ENCODE measurements at regions not wholly inside any gene's neighbourhood (a gene's known extent, or its start where the extent isn't known, plus 50 kb on each side); places are given as distances from the start of the nearest gene placed in this dataset.
"Not testable (repeated sequence)": the region's sequence is repeated elsewhere in the genome, so short reads cannot be mapped to it uniquely, and the experiment has no call there.

DNA sequence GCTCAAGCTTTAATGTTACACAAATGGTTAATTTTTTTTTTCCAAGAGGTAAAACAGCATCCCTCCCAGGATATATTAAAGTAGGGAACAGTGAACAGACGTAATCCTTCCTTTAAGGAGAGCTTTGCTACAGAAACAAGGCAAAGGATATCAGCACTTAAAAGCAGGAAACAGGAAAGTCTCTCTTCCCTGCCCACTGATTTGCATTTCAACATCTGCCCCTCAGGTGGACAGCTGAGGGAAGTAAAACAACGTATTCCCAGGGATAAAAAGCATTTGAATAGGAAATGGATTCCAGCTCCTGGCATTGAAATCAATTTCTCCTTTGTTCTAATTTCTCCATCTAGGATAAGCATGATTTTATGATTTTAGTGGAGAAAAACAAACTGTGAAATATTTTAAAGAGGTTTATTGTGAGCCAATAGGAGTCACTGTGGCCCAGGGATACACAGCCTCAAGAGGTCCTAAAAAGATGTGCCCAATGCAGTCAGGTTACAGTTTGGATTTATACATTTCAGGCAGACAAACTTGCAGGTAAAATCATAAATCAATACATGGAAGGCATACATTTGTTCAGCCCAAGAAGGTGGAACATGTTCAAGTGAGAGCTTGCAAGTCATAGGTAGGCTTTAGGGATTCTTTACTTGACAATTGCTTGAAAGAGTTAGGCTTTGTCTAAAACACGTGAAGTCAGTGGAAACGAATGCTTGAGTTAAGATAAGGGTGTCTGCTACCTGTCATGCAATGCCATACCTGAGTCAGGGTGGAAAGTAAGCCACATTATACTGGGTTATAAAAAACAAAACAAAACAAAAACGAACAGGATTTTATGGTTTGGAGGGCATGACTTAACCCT is 286.2 kb upstream of the VWC2 start:
- DNase-seq: no peak

DNA sequence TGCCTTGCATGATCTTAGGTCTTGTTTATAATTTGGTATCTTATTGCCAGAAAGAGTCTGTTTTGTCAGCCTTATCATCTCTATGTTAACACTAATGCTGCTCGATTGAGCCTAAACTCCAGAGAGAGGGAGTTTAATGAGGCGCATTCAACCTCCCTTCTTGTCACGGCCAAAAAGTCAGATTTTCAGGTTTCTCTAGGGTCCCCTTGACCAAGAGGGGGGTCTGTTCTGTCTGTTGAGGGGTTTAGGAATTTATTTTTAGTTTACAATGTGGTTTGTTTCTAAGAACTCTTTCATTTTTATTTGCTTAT is 285.7 kb upstream of the VWC2 start:
- DNase-seq: no peak

DNA sequence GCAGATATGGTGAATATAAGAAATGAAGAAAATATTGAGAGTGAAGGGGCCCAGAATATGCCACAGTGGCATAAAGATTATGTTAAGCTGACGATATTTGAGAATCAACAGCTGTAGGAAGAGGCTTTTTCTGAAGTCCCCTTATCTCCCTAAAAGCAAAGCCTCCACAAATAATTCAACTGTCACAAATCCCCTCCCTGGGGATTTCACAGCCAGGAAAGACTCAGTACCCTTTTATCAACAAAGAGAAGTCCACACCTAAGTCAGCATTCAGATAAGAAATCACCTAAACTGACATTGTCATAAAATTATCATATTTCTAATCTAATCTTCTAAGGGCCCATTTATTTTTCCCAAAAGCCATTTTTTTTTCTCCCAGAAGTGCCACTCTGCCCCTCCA is 284.9 kb upstream of the VWC2 start:
- DNase-seq: no peak

DNA sequence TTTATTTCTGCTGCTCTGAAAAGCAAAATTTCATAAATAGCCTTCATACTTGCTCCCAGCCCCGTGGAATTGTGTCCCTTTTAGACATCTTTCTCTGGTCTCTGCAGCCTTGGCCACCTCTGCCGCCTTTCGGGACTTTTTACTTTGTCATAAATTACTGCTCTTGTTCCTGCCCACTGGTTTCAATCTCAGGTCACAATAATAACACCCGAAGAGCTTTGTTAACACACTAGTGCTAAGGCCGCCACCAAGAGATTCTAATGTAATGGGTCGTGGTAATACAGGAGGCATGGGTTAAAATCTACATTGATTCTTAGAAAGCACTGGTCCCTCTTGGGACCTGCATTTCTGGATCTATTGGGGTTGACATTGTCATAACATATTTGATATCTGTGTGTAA is 276.0 kb upstream of the VWC2 start:
- DNase-seq: no peak

DNA sequence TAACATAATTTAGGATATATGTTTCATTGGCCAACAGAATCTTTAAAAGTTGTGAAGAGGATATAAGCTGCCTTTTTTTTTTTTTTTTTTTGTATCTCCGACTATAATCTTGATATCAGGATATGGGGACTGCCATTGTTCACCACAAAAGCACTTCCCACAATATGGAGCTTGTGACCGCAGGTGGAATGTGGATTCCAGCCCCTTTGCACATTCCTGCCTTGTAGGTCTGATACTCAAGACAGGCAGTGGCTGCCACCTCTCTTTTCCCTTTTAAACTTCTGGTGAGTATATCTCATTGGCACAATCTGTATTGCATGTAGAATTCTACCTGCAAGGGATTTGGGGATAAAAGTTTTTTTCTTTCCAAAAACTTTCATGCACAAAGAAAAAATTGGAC is 272.7 kb upstream of the VWC2 start:
- no peak for DNase-seq

DNA sequence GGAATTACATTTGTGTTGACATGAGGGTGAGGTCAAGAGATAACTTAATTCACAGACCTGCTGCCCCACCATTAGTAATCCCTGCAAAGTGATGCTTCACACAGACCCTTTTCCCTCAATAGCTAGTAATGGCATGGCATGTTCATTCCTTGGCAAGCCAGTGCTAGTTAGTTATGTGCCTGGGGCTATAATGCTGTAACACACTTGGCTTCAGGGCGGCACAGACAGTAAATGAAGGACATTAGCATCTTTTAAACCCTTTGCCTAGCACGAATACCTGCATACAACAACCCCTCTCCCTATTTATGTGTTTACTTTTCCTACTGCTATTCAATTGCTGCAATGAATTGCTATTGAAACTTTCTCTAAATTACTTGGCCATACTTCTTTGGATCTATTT is 266.2 kb upstream of the VWC2 start:
- DNase-seq: not testable (repeated sequence)

DNA sequence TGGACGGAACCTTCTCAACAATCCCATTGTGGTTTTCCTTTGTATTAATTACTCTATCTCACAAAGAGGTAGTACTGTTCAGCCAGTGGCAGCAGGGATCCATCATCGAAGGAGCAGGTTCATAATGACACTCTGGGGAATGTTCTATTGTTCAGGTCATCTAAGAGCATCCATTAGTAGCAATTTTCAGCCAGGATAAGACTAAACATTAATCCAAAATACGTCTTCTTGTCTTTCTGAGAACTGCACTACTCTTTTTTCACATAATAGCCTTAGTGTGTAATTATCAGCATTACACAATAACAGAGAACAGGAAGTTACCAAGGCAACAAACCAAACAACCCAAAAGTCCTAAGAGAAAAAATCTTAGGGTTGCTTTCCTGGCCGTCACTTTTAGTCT is 259.5 kb upstream of the VWC2 start:
- DNase-seq: no peak

DNA sequence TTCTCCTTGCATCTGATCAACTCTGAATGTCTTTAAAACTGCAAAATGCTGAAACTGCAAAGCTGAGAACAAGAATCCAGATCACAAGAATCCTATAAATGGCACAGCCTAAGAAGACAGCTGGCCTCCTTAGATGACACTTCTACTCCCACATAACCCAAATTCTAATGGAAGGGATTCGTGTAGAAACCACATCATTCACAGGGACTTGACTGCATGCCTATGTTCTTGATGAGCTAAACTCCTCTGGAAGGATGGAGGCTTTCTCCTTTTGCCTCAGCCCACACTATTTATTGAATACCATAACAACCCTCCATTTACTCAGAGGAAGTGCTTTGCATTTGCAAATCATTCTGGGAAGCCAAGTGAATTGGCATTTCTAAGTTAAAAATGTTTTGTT is 252.5 kb upstream of the VWC2 start:
- no peak for DNase-seq

DNA sequence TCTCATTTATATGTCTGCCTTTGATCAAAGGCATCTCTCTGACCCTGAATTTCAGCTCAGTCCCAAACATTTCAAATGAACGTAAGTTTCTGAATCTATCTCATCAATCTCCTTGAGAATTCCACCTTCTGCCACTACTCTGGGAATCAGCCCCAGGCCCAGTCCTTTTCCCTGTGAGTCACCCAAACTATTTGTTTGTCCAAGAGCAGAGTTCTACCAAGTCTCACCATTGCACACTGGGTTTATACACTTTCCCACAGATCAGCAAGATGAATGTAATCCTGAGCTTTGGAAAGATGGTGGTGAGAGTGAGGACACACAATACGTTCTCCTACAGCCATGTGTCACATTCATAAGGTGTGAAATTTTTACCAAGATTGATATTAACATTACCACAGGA is 251.3 kb upstream of the VWC2 start:
- DNase-seq: no peak

DNA sequence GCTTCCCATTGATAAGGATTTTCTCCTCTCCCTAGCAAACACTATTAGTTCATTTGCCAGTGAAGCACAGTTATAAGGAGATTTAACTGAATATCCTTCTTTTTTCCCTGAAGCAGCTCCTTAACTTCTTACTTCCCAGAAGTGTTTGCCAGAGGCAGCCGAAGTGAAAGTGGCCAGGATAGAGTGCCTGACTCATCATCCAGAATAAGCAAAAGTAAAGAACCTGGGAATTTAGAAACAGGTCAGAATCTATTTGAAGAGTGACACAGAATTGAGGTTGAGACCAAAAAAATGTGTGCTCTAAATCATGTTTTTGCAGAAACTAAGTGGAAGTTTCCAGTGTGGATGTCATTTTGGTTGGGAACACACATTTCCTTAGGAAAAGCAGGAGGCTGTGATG is 249.6 kb upstream of the VWC2 start:
- no peak for DNase-seq

DNA sequence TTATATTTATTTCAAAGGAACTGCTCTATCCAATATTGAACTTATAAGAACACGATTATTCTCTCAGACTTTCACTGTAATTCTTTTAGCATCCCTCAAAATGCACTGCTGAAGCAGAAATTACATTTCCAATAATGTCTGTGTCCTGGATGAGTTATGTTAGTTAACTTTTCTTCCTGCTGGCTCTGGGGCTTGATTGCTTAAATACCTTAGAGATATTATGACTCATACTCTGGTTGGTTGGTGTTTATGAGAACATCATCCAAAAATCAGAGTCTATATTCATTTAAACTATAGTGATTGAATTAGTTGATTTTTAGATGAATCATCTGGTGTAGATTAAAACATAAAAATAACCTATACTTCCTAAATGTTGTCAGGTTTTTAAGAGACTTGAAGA is 246.3 kb upstream of the VWC2 start:
- DNase-seq: no peak

DNA sequence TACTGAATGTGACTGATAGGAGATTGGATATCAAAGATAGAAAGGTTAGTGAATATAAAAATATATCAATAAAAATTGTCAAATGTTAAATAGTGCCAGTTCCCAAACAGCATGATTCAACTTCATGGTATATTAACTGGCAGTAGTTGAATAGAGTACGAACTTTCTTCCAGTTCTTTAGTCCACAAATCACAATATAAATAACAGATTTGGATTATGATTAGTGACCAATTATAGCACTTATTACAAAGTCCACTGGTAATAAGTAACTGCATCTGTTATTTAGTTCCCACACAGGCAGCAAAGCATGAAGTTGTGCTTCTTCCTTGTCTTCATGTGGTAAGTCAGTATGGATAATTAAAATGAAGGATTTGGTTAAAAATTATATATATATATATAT is 243.0 kb upstream of the VWC2 start:
- DNase-seq: no peak

DNA sequence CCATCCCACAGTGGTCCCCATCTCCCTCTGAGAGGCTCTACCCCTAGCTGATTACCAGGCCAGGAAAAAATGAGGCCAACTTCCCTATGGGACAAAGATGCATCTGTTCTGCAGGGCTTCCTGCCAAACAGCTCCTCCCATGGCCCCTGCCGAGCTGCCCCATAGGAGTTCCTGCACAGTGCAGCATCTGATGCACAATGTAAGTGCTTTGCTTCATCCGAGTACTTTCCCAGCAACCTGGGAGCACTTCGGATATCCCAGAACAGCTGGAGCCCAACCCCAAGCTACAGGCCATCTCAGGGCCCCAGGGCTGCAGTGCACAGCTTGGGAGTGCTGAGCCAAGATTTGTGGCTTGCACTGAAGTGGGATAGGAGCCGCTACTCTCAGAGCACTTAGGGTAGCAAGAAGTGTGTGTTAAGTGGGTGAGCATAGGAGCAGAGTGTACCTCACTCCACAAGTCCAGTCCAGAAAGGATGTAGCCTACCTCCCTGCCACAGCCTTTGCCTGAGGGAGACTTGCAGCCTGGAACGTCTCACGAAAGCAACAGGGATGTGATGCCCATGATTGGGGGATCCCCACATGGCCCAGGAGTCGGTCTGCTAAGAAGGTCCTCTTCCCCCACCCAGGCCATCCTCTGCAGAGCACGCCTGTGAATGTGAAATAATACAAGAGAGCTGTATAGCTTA is 209.6 kb upstream of the VWC2 start:
- no peak for DNase-seq

DNA sequence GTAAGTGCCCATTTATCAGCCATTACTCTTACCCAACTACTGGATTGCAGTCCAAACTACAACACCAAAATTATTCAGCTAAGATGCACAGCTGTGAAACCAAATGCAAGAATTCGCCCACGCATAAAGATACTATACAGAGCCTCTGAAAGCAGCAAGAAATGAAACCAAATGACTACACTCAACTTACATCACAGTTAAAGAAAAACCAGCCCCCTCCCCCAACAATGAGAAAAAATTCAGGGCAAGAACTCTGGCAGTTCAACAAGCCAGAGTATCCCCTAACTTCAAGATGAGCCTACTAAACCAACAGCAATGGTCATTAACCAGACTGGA is 209.1 kb upstream of the VWC2 start:
- DNase-seq: no peak

DNA sequence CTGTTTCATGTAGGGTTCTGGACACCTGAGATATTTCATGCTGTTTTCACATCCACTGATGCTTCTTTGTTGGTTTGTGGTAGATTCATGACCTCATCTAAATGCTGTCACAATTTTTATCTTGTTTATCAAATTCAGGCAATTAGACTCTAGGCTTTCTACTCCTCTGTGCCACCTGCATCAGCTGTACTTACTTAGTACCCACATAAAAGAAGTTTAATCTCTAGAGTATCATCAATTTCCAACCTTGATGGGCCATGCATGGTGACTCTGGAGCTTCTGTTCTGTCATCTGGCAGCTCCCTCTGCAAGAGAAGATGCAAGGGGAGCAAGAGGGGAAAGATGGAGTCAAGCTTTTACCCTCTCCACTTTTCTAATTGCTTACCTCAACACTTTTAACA is 195.9 kb upstream of the VWC2 start:
- no peak for DNase-seq

DNA sequence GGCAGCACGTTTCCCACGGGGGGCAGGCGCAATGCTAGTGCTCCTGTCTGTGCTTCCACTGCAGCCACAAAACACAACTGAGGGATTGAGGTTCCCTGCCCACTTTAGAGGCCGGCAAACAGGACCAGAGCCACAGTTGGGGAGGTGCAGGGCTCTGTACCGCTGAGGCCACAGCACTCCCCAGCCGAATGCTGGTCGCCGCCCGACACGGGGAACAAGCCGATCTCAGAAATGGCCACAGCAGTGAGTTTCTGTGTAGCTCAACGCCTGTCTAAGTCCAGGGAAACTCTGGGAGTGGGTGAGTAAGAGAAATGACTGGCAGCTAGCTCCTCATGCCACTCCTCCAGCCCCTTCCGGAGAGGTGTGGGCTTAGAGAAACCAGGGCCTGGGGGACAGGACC is 194.0 kb upstream of the VWC2 start:
- DNase-seq: no peak

DNA sequence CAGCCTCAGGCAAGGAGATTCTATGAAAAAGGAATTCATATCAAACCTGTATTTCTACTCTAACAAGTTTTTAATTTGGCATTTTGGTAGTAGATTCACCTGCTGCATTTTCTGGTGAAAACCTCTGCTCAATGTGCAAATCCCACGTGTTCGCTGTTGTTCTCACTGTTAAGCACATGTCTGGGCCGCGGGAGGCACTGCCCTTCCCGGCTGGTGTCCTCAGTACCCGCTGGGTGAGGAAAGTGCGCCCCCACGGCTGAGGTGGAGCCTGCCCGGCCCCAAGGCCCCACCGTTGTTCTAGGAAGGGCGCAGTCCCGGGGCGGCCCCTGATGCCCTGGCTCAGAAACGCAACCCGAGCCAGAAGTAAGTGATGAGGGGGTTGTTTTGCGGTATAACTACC is 193.4 kb upstream of the VWC2 start:
- DNase-seq: no peak

DNA sequence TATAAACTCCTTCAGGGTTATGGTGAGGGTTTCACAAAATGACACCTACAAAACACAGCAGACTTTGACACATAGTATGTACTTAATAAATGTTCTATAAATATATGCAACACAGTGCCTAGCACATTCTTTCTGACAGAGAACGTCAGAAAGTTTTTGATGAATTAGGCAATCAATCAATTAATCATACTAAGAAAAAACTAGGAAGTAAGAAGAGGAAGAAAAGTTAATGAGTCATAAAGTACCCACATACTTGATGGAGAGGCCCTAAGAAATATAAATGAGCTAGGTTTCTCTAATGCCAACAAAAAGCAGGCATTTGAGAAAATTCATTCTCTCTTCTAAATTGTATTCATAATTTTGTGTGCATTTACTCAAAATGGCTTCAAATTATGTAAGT is 192.7 kb upstream of the VWC2 start:
- DNase-seq: no peak

DNA sequence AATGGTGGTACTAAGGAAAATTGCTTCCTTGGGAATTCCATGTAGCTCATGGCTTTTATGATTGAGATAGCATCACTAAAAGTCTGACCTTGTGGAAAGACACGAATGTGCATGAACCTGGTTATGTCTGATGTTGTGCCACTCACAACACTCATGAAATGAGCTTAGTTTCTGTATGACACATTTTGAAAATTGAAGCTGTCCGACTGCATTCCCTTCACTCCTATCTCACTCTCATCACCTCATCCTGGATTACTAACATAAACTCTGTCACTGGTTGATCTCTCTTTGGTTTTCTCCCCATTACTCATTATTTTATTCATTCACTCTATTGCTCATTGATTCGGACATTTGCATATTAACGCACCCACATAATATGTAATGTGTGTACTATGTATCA is 190.0 kb upstream of the VWC2 start:
- DNase-seq: no peak

DNA sequence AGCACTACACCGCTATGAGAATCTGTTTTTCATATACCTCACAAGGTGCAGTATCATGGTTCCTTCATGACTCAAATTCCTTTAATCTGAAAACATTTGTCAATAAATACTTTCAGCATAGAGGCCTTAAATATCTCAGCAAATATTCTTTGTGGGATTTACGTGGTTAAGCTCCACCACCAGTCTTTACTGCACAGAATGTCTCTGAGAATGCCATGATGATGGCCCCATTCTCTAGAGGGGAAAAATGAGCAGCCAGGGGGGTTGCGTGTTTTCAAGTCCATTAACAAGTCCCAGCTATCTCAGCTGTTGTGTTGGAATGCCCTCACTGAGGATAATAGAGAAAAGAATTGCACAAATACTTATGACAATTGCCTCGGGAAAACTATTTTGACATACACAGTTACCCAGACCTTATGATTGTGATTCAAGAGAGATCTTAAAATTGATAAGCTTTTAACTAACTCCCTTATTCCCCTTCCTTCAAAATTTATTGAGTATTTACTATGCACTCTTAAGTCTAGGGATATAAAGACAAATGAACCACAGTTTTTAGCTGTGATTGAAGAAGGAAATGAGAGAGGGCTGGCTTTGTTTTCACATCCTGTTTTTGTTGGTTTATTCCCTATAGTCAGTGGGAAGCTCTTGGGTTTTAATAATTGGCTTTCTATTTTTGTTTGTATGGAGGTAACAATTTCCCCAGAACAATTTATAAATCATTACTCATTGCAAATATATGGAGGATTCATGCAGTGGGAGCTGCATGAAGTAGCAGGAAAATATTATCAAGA is 176.5 kb upstream of the VWC2 start:
- DNase-seq: no peak

DNA sequence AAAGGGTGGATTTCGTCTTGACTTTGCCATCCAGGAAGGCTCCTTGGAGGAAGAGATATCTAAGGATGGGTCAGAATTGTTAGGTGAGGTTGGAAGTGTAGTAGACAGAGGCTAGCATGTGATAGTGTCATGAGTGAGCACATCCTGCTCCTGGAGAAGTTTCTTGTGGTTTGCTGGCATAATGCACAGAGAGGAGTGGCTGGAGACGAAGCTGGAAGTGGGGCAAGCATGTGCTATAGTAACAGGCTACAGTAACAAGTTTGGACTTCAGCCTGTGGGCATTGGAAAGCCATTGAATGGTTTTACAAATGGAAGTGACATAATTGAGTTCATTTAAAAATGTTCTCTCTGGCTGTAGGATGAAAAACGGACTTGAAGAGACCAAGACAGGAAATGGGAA is 175.6 kb upstream of the VWC2 start:
- no peak for DNase-seq

DNA sequence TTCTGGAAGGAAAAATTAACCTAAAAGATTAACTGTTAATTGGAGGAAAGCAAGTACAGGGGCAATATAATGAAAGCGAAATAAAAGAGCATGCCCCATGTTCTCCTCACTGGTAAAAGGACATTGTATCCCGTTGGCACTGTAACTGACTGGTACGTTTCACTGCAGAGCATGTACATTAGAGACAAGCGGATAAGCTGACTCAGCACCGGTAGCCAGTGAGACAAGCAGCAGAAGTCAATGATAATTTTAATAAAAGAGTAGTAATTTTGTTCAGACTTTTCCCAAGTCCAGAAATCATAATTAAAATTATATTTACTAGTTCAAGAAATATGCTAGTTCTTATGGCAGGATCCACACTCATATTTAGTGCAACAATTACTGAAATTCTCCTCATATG is 161.5 kb upstream of the VWC2 start:
- no peak for DNase-seq

DNA sequence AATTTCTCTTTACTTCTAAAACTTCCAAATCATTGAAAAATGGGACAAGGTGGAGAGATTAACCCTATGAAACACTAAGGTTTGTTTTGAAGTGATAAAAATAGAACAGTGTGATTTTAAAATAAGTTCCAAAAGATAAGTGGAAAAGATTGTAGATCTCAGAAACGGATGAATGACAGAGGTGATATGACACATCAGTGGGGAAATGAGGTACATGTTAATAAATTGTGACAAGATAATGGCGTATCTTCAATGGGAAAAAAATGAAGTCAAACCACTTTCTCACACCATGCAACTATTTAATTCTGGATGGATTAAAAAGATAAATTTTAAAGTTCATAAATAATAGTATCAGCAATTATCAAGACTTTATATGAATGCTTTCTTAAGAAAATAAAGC is 159.7 kb upstream of the VWC2 start:
- DNase-seq: no peak

DNA sequence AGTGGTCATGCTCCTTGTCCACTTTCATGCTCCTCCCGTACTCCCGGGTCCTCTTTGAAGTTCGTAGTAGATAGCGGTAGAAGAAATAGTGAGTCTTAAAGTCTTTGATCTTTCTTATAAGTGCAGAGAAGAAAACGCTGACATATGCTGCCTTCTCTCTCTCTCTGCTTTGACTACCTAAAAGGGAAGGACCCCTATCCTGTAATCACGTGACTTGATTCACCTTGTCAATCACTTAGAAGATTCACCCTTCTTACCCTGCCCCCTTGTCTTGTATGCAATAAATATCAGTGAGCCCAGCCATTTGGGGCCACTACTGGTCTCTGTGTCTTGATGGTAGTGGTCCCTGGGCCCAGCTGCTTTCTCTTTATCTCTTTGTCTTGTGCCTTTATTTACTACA is 158.5 kb upstream of the VWC2 start:
- DNase-seq: not testable (repeated sequence)
